K562 (cell line): ENCODE measurements at regions not wholly inside any gene's neighbourhood (a gene's known extent, or its start where the extent isn't known, plus 50 kb on each side); places are given as distances from the start of the nearest gene placed in this dataset.

Source experiments
- ATAC-seq: fragments of 200-7000 bp; cut with Tn5 transposase; 3 replicates; pipeline ENCODE4 v1.9.1; 2020; ENCODE audit warnings: moderate library complexity
- BruUV-seq: library from RNA; stranded (reverse); fragments of 400-500 nt; replicated peaks from 2 replicates; lab custom pipeline; 2021; lab: Mats Ljungman, UMichigan
- CTCF ChIA-PET: fragments of 300-600 bp; formaldehyde crosslinking; extraction: SDS; loops from one replicate; lab custom pipeline; 2021; ENCODE audit warnings: low intra/inter-chr PET ratio; lab: Yijun Ruan, JAX
- POLR2A ChIA-PET: fragments of 300-600, 350-650 bp; sonication (Branson Sonifier 250); formaldehyde crosslinking; extraction: SDS; loops from one replicate; lab custom pipeline; 2021; ENCODE audit warnings: antibody characterized with exemption, inconsistent platforms; lab: Yijun Ruan, JAX
- DNase-seq, 4 experiments: peaks; one replicate each; pipeline versions ENCODE4 v3.0.0 to v3.0.0-alpha.2; 2011 to 2018; ENCODE audit warnings: low spot score in 3 of 4, mixed read lengths in 3 of 4; ENCODE audit errors: extremely low read depth in 1 of 4
- FAIRE-seq: peaks from 2 replicates; lab custom pipeline; 2011; peaks lifted over from hg19 to GRCh38; lab: Jason Lieb, UNC
- H2AFZ ChIP-seq: 2 replicates; pipeline ENCODE4 v1.6.0; 2011; ENCODE audit warnings: low read depth, low read length, control low read depth, inconsistent platforms
- H3K27ac ChIP-seq: fragments of 200-600 bp; 3 replicates; pipeline ENCODE4 v1.8.0; 2011; ENCODE audit warnings: low read depth, mild to moderate bottlenecking, control low read depth, inconsistent platforms, low read length, moderate library complexity, mixed read lengths; ENCODE audit errors: extremely low read depth
- H3K27me3 ChIP-seq, 2 experiments: fragments of 300-600 bp in 1 of 2; 2 replicates in 1 of 2; 3 replicates in 1 of 2; pipeline versions ENCODE4 v1.6.0 to v1.8.0; 2011; ENCODE audit warnings: inconsistent platforms in 2 of 2, low read length in 2 of 2, mild to moderate bottlenecking in 1 of 2, mixed read lengths in 1 of 2, moderate library complexity in 1 of 2; ENCODE audit not compliant: control insufficient read depth in 2 of 2, insufficient read depth in 2 of 2
- H3K36me3 ChIP-seq: fragments of 300-600 bp; 3 replicates; pipeline ENCODE4 v1.8.0; 2011; ENCODE audit warnings: mild to moderate bottlenecking, low read length, inconsistent platforms; ENCODE audit not compliant: control insufficient read depth, insufficient read depth
- H3K4me1 ChIP-seq, 2 experiments: fragments of 200-600 bp in 1 of 2; replicated peaks in 1 of 2; 2 replicates in 1 of 2; 3 replicates in 1 of 2; pipeline versions ENCODE4 v1.5.1 to v1.8.0; 2011; ENCODE audit warnings: inconsistent platforms in 2 of 2, low read length in 2 of 2, mild to moderate bottlenecking in 1 of 2, mixed read lengths in 1 of 2, moderate library complexity in 1 of 2; ENCODE audit not compliant: control insufficient read depth in 2 of 2, insufficient read depth in 2 of 2
- H3K4me2 ChIP-seq: 2 replicates; pipeline ENCODE4 v1.6.1; 2011; ENCODE audit warnings: low read length, control low read depth, inconsistent platforms, mixed read lengths; ENCODE audit not compliant: insufficient read depth
- H3K4me3 ChIP-seq: fragments of 200-600 bp; sonication (generic), shearing (Covaris generic); 2 replicates; pipeline ENCODE4 v1.5.1; 2016; ENCODE audit warnings: control low read depth, inconsistent platforms
- H3K79me2 ChIP-seq: fragments of 200-600 bp; 3 replicates; pipeline ENCODE4 v1.8.0; 2011; ENCODE audit warnings: low read length, inconsistent platforms; ENCODE audit not compliant: control insufficient read depth, insufficient read depth
- H3K9ac ChIP-seq, 2 experiments: 2 replicates each; pipeline versions ENCODE4 v1.6.0 to v1.6.1; 2011; ENCODE audit warnings: low read depth in 2 of 2, low read length in 2 of 2, control low read depth in 1 of 2, inconsistent platforms in 1 of 2, mild to moderate bottlenecking in 1 of 2, mixed read lengths in 1 of 2; ENCODE audit not compliant: insufficient read depth in 1 of 2
- H3K9me1 ChIP-seq: one replicate; pipeline ENCODE4 v1.6.0; 2011; ENCODE audit warnings: inconsistent platforms, mild to moderate bottlenecking, low read length, moderate library complexity; ENCODE audit not compliant: control insufficient read depth, insufficient read depth
- H3K9me3 ChIP-seq: replicated peaks from 2 replicates; pipeline ENCODE4 v1.5.1; 2011; ENCODE audit warnings: low read depth, low read length, inconsistent platforms; ENCODE audit not compliant: control insufficient read depth, insufficient read depth
- H4K20me1 ChIP-seq: replicated peaks from 2 replicates; pipeline ENCODE4 v1.6.1; 2011; ENCODE audit warnings: low read length, inconsistent platforms, mixed read lengths; ENCODE audit not compliant: control insufficient read depth, insufficient read depth
- BCLAF1 ChIP-seq, 2 experiments: fragments of 450-650 bp in 1 of 2; IDR thresholded peaks; 2 replicates each; pipeline ENCODE4 v1.6.1; 2011 to 2017; ENCODE audit warnings: low read depth in 2 of 2, antibody characterized with exemption in 1 of 2, borderline replicate concordance in 1 of 2, low read length in 1 of 2, mild to moderate bottlenecking in 1 of 2, mixed read lengths in 1 of 2; ENCODE audit not compliant: control insufficient read depth in 1 of 2
- RFX1 ChIP-seq: fragments of 450-650 bp; IDR thresholded peaks from 2 replicates; pipeline ENCODE4 v1.6.1; 2016; ENCODE audit warnings: mild to moderate bottlenecking, moderate library complexity
- SMARCA5 ChIP-seq: fragments of 450-650 bp; IDR thresholded peaks from 2 replicates; pipeline ENCODE4 v1.6.1; 2016
- ZBTB43 ChIP-seq: sonication (generic); formaldehyde crosslinking; IDR thresholded peaks from 2 replicates; pipeline ENCODE4 v1.8.0; 2023; ENCODE audit warnings: mild to moderate bottlenecking, missing genetic modification reagents
- WGBS: fragments of 100-300 bp; shearing (Covaris generic); methylation state at CpG from one replicate; pipeline ENCODE4 v1.1.6; 2016; ENCODE audit warnings: low coverage, mixed read lengths; ENCODE audit not compliant: insufficient coverage; ENCODE audit errors: missing lambda C conversion rate; 5-methylcytosine and 5-hydroxymethylcytosine counted together
- in situ Hi-C: fragments of 300-500 bp; cut with MboI; formaldehyde crosslinking; loops from 4 replicates; pipeline ENCODE4 v1.15.0; 2018; ENCODE audit warnings: inconsistent platforms, mixed read lengths
- intact Hi-C: fragments of 100-400 bp; cut with micrococcal nuclease; formaldehyde crosslinking; loops from 2 replicates; pipeline ENCODE4 v1.14.2; 2022

GRCh38 chr4:123649250-123649644 lies 252.7 kb downstream of the SPRY1 start (continued):
- TF ChIP-seq ZBTB43 (CRISPR knock-in tag) (no peak), BCLAF1 (IDR thresholded peaks at IDR 0.05; ENCODE audit: borderline replicate concordance in 1 of 2, control insufficient read depth in 1 of 2, low read depth in 2 of 2, low read length in 1 of 2) (no peak)

GRCh38 chr4:123649645-123650391 lies 253.2 kb downstream of the SPRY1 start:
- Histone ChIP-seq H3K9me1 (no peaks in the 10 kb centered on the region), H3K27ac (no peak overlapping the region), H3K4me1 (no peaks in the 10 kb centered on the region), H3K9ac (no peak overlapping the region), H3K36me3 (no peaks in the 10 kb centered on the region), H3K4me2 (peak overlapping the region; percentile 12), H3K27me3 (no peaks in the 10 kb centered on the region), H3K4me3 (no peak overlapping the region), H3K79me2 (no peaks in the 10 kb centered on the region), H3K9me3 (no peaks in the 10 kb centered on the region), H4K20me1 (no peaks in the 10 kb centered on the region), H2AFZ (peak overlapping the region; percentile 91)
- TF ChIP-seq SMARCA5 (no peak), RFX1 (peak; percentile 39; the same call in 1 of the 2 replicates)
- in situ Hi-C loops, result no loop called here
- FAIRE-seq, result no peak
- ChIA-PET POLR2A (interaction anchor here (0.8 kb wide), 1 partner anchor 29 kb away, joined by 5 read pairs; no protein-coding TSS in a partner anchor), CTCF (no interaction called here)
- WGBS, result 5% methylated on average over 11 of the region's 11 CpGs
- DNase-seq, result no peak
- intact Hi-C loops, result no loop called here
- BruUV-seq, result no TSS peak
- ATAC-seq, result 0 out of 3 replicates have a peak, but pooled peaks have one; percentile 33
